HepG2 (cell line): ENCODE measurements at regions not wholly inside any gene's neighbourhood (a gene's known extent, or its start where the extent isn't known, plus 50 kb on each side); places are given as distances from the start of the nearest gene placed in this dataset.

Experiments
- CEBPB ChIP-seq: IDR thresholded peaks from 2 replicates; pipeline ENCODE4 v1.6.1; 2011; ENCODE audit warnings: low read depth, low read length, improper control_type of control experiment, borderline replicate concordance
- CTCF ChIP-seq: sonication (generic); formaldehyde crosslinking; IDR thresholded peaks from 2 replicates; pipeline ENCODE4 v1.5.0; 2020; ENCODE audit warnings: mild to moderate bottlenecking, missing genetic modification reagents, moderate library complexity
- EED ChIP-seq: sonication (generic); formaldehyde crosslinking; IDR thresholded peaks from 2 replicates; pipeline ENCODE4 v1.5.0; 2020; ENCODE audit warnings: mild to moderate bottlenecking, missing genetic modification reagents
- ETV6 ChIP-seq: sonication (generic); formaldehyde crosslinking; conservative IDR thresholded peaks from 2 replicates; pipeline ENCODE4 v1.4.0; 2020; ENCODE audit warnings: missing genetic modification reagents
- JUND ChIP-seq: sonication (generic); formaldehyde crosslinking; IDR thresholded peaks from 2 replicates; pipeline ENCODE4 v1.8.0; 2022; ENCODE audit warnings: mild to moderate bottlenecking, missing genetic modification reagents
- MTA3 ChIP-seq: sonication (generic); formaldehyde crosslinking; IDR thresholded peaks from 2 replicates; pipeline ENCODE4 v1.4.0; 2020; ENCODE audit warnings: missing genetic modification reagents
- NFRKB ChIP-seq: fragments of 450-650 bp; IDR thresholded peaks from 2 replicates; pipeline ENCODE4 v1.6.1; 2017
- ZNF136 ChIP-seq: sonication (generic); formaldehyde crosslinking; IDR thresholded peaks from 2 replicates; pipeline ENCODE4 v1.8.1; 2022; ENCODE audit warnings: low read depth, mild to moderate bottlenecking, moderate library complexity, missing genetic modification reagents
- ZNF263 ChIP-seq: sonication (generic); formaldehyde crosslinking; IDR thresholded peaks from 2 replicates; pipeline ENCODE4 v1.4.0; 2020; ENCODE audit warnings: missing genetic modification reagents
- ZSCAN9 ChIP-seq: IDR thresholded peaks from 2 replicates; pipeline ENCODE4 v1.6.1; 2016; ENCODE audit warnings: borderline replicate concordance

GRCh38 chr3:35438101-35438500 is 201.2 kb upstream of the ARPP21 start:
- TF ChIP-seq ETV6 (no peak), ZNF263 (CRISPR knock-in tag) (no peak), CEBPB (no peak), MTA3 (CRISPR knock-in tag) (no peak), ZSCAN9 (CRISPR knock-in tag) (no peak), JUND (no peak), EED (CRISPR knock-in tag) (no peak), CTCF (CRISPR knock-in tag) (no peak), ZNF136 (no peak), NFRKB (no peak)
